A172 (cell line): ENCODE measurements at regions not wholly inside any gene's neighbourhood (a gene's known extent, or its start where the extent isn't known, plus 50 kb on each side); places are given as distances from the start of the nearest gene placed in this dataset.
"Not testable (repeated sequence)": the region's sequence is repeated elsewhere in the genome, so short reads cannot be mapped to it uniquely, and the experiment has no call there.

Source experiments
- DNase-seq: peaks from one replicate; pipeline ENCODE4 v3.0.0-alpha.2; 2015; ENCODE audit warnings: low spot score

DNA sequence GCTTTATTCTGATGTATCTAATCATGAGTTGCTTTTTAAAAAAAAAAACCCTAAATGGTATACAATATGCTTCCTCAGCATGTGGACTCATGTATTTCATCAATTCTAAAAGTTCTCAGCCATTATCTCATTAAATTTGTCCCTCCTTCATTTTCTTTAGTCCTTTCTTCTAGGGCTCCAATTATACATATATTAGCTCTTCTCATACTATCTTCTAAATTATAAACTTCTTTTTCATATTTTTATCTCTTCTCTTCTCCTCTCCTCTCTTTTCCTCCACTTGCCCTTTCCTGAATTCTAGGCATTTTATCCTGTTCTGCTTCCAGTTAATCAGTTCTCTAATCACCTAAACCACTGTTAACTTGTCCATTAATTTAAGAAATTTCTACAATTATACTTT, 55.0 kb upstream of the IL33 start:
- DNase-seq = no peak

DNA sequence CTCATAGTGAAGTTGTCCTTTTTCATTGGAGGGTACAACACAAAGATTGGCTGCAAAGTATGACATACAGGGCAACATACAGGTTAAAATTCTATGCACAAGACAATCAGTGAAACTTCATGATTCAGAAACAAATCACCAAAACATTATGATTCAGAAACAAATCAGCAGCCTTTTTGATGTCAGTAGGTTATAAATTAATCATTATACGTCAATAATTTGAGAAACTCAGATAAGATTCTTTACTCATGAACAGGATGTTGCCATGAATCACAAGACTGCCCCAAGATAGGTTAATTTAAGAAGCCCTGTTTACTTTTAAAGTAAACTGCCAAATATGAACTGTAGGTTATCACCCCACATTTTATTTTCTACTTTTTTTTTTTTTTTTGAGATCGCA, 62.2 kb upstream of the IL33 start:
- peak; percentile 25 for DNase-seq

DNA sequence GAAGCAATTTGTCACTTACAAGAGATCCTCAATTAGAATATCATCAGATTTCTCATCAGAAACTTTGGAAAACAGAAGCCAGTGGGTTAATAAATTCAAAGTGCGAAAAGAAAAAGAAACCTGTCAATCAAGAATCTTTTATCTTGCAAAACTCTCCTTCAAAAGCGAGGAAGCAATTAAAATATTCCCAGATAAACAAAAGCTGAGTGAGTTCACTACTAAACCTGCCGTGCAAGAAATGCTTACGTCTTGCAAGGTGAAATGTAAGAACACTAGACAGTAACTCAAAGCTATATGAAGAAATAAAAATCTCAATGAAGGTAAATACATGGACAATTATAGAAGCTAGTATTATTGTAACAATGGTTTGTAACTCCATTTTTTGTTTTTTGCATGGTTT, 62.8 kb upstream of the IL33 start:
- DNase-seq = no peak

DNA sequence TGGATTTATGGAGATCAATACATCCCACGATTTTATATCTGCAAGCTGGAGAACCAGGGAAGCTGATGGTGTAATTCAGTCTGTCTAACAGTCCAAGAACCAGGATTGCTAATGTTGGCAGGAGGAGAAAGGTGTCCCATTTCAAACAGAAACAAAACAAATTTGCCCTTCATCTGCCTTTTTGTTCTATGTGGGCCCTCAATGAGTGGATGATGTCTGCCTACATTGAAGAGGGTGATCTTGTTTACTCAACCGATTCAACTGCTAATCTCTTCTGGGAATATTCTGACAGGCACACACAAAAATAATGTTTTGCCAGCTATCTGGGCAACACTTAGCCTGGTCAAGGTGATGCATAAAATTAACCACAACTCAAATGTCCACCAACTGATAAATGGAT, 65.1 kb upstream of the IL33 start:
- DNase-seq = no peak

DNA sequence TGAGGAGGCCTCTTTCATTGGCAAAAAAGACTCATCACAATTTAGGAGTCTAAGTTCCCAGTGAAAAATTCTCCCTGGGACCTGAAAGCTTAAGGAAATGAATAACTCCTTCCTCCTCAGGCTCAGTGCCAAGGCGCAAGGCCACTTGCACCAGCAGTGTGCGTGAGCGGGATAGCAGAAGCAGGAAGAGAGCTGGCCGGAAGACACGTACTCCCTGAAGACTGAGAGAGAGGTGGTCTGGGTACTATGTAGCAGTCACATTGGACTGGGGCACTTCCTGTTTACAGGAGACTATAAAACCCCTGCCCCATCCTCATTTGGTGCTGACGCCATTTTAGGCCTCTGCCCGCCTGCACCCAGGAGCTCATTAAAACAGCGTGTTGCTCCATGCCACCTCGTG, 66.3 kb upstream of the IL33 start:
- DNase-seq = no peak

DNA sequence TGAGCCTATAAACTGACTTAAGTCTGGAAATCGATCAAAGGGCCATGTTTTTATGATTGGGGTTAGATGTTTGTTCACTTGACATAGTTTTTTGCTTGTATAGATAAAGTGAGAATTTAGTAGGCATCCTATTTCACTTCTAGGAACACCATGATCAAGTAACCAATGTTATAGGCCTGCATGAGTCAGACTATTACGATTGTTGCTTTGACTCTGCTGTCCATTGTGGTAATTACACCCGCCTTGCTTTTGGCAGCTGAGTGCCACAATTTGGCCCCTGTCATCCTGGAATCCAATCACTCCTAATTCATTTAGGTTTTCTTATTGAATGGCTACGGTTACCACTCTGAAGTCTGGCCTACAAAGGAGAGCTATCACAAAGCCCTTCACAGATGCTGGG, 67.8 kb upstream of the IL33 start:
- no peak for DNase-seq

DNA sequence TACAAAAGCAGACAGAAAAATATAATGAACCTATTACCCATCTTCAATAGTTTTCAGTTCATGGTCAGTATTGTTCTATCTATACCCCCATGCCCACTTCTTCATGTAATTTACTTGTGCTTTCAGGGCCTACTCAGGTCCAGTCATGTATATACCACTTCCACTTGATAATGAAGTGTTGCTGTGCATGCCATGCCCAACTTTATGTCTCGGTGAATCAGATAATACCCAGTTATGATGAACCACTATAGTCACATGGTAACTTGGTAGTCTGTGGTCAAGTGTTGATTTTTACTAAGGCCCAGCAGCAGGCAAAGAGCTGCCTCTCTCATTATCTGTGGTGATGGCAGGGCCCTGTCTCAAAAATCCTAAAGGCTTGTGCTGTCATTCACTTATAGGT, 70.7 kb upstream of the IL33 start:
- no peak for DNase-seq

DNA sequence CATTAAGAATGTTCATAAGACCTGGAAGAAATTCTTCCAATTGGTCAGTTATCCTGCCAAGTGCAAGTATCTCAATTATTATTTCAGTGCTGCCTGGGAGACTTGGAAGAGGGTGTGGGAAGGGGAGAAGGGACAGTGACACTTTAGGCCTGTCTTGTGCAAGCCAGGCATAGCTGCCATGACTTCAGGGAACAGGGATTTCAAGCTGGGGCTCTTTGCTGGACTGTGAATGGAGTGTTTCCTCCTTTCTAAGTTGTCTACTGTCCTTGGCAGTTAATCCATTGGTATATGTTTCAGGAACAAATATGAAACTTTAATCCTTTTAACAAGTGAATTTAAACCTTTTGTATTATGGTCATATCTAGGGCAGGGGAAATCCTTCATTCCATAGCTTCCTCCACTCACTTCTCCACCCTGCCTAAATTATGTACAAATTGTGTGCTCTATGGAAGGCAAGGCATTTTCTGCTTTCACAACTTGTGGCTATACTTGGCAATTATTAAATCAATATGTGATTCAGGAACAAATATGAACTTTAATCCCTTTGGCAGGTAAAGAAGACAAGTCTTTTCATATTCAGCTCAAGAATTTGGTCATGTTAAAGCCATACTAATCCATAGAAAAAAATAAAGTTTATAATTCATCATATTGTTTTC, 72.7 kb upstream of the IL33 start:
- DNase-seq = no peak

DNA sequence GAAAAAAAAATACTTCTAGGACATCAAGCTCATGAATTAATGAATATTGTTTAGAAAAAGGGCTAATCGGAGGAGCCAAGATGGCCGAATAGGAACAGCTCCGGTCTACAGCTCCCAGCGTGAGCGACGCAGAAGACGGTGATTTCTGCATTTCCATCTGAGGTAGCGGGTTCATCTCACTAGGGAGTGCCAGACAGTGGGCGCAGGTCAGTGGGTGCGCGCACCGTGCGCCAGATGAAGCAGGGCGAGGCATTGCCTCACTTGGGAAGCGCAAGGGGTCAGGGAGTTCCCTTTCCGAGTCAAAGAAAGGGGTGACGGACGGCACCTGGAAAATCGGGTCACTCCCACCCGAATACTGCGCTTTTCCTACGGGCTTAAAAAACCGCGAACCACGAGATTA, 79.8 kb upstream of the IL33 start:
- not testable (repeated sequence) for DNase-seq

DNA sequence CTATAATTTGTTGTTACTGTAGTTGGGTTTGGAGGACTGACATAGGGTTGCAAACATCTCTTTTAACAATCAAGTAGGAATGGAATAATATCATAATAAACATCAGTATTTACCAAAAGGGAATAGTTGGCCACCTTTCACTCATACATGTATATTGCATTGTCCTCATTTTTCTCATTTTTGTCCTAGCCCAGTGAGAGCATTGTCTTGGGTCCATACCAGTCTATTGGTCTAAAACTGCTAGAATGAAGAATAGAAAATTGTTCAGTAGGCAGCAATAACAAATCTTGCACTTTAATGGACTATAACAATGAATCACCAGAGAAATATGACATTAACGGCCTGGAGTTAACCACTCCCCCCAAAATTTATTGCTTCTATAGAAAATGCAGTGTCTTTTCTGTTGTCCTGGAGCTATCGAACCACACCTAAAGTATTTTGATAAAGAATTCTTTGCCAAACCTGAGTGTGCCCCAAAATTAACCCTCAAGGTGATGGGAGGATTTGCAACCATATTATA, 80.9 kb upstream of the IL33 start:
- peak; percentile 10 for DNase-seq

DNA sequence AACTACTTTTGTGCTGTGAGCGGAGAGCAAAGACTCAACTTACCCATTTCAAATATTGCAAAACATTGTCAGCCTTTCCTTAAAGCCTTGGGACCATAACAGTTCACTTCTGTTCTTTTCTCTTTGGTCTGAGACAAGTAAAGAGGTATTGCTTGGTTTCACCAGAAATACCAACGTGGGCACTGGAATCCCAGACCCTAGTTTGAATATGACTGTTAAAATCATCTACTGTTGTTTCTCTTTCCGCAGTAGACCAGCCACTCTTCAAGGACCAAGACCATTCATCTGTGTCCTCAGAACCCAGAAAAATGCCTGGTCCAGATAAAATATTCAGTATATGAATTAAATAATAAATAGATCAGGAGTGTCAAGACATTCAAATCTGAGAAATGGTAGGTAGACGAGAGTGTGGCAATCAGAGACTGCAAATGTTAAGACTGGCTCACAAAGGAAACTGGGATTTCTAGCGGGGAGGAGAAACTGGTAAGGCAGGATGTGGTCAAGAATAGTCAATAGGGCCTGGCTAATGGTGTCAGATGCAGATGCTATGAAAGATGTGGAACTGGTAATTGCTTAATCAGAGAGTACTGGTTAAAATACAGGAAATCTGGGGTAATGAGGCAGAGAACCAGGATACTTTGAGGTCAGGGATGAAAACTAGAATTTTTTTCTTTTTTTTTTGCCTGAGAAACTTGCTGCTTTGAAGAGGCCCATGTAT, 82.1 kb upstream of the IL33 start:
- DNase-seq = peak; percentile 28

DNA sequence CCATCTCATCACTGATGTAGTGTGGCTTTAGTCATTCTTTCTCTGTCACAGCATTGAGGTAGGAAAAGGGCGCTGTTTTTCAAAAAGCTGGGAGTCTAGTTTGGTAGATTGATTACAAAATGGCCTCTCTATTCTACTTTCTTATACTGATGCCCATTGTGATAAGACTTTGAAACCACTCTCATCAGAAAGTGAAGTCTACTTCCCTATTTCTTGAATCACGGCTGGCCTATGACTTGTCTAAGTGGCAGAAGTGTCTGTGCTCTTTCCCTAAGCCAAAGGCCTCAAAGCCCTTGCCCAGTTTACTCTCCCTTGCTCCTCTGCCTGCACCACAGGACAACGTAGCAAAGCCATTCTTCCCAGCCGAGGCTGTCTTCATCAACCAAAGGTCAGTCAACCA, 83.0 kb upstream of the IL33 start:
- no peak for DNase-seq

DNA sequence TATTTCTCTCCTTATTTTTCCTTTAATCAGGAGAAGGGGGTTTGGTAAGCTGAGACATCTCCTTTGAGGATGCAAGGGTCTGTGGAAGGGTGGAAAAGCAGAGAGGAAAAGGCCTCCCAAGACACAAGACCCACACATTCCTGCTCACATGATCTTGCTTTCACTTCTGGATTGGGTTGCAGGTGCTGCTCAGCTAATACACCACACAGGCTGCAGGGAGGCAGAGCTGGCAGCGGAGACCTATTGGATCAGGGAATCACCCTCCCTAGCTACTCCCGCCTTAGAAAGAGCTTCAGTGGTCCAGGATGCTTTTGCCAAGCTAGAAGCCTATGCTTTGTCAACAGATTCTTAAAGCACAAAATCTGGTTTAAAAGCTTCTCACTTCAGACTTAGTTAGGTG, 87.6 kb upstream of the IL33 start:
- no peak for DNase-seq

DNA sequence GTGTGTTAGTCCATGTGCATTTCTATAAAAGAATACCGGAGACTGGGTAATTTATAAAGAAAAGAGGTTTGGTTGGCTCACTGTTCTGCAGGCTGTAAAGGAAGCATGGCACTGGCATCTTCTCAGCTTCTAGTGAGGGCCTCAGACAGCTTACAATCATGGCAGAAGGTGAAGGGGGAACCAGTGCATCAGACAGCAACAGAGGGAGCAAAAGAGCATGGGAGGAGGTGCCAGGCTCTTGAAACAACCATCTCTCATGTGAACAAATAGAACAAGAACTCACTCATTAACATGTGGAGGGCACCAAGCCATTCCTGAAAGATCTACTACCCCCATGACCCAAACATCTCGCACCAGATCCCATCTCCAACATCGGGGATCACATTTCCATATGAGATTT, 89.2 kb upstream of the IL33 start:
- no peak for DNase-seq

DNA sequence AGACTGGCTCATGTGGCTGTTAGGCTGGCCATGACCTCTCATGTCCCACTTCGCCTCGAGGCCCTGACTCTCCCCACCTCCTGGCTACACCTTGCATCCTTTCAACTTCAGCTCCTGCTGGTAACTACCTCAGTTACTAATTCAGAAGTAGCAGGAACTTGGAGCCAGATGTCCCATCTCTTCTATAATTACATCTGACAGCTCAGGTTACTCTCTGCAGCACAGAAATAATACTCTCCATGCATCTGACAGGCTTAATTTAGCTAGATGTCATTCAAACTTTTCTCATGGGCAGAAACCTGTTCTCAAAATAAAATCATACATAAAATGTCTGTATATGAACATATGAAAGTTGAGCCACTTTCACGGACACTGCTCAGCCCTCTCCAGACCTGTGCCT, 92.2 kb upstream of the IL33 start:
- DNase-seq = no peak

DNA sequence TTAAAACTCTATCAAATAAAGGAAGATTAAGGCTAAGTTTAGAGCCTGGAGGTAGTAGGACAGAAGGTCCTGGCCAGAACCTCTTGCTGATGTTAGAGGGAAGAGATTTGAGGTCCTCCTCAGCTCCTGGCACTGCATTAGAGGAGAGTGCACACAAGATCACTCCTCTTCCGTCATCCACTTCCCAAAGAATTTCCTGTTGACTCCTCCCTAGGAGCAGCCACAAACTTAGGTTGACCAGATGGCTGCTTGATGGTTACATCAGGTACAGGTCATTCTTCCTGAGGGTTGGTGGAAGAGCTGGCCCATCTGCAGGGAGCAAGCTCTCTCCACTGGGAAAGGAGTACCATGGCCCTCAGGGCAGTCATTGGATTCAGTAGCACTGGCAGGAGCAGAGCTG, 93.9 kb upstream of the IL33 start:
- DNase-seq = no peak

DNA sequence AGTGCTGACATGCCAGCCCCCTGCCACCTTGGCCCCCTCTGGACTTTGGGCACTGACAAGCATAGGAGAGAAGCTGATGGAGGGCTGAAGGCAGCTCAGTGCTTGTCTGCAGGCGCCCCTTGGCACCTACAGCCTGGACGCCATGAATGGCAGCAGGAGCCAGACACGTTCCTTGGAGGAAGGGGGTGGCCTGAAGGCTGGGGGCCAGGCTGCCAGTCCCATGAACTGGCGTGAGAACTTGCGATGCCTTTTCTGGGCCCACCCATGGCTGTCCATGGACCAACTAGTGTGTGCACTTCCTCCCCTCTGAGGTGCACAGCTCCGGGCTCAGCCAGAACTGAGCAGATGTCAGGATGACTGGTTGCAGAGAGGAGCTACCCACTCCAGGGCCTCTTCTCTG, 99.0 kb upstream of the RANBP6 start:
- DNase-seq = no peak

DNA sequence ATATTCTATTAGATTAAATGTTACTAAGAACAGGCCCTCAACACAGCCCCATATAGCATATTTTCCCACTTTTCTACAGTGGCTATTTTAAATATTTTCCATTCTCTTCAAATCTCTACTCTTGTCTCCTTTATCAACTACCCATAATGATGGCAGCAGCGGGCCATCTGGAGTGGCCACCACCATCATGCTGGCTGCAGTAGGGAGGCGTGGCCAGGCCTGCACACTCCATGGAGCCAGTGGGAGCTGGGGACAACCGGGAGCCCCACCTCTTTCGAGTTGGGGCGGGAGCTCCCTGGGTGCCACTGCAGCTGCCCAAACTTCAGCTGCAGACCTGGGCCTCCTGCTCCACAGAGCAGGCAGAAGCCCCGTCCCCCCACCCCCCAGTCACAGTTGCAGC, 98.4 kb upstream of the RANBP6 start:
- no peak for DNase-seq

DNA sequence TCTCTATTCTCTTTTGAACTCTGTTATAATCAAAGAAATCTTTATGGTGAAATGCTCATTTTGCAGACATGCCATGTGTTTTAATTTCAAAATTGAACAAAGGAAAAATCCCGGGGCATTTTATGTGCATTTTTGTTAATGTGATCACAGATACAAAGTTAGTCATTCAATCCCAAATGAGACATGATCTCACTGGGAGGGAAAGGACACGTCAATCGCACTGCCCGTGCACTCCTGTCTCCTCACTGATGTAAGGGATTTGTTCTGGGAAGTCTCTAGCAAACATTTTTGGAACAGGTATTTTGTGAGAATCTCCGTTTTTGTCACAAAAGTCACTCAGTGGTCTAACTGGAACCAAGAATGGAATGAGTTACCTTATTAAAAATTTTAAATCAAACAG, 97.9 kb upstream of the RANBP6 start:
- DNase-seq = no peak

DNA sequence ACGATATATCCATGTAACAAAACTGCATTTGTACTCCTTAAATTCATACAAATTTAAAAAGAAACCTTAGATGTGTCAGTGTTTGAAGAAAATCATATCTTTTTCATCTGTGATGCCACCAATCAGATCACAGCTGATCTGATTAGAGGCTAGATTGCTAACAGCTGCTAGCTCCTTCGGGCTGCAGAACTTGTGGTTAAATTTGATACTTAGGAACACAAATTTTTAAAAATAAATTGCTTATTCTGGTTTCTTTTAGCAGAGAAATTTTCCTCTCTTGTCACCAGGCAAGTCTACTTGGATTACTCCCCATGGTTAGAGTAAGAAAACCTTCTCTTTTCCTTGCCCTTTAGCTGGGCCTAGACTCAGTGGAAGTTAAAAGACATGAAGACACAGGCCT, 94.6 kb upstream of the RANBP6 start:
- DNase-seq = no peak

DNA sequence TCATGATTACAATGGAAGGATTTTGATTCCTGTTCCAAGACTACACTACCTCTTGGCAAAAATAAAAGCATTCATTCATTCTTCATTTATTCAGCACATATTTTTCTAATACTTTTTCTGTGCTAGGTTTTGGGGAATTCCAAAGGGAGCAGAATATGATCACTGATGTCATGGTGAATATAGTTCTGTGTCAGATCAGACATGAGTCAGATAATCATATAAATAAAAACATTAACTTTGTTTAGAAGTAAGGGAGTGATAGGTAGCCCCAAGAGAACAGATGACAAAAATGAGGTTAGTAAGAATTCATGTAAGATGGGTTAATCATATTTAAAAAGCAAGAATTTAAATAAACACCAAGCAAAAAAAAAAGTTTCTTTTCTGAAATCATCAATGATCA, 94.1 kb upstream of the RANBP6 start:
- no peak for DNase-seq

DNA sequence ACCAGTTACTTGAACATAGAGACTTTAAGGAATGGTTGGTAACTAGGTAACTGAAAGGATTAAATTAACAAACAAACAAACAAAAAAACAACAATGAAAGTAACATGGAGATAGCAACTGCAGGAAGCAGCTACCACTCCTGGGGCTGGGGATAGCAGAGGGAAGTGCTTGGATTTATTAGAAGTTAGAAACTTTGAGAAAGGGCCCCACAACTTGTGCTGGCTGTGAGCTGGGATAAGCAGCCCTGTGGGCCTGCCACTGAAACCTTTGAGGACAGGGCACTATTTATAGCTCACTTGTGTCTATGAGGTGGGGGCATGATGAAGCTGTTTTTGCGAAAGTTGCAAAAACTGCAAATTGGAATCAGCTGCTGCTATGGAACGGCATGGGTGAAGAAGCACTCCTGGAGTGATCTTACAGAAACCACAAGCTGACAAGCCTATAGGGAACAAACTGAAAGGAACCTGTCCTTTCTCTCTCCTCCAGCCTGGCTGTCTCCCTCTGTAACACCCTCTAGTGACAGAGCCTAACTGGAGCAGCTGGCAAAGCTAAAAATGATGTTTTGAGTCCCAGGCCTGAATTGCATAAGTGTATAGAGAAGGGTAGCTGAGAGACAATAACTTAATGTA, 91.4 kb upstream of the RANBP6 start:
- peak; percentile 53 for DNase-seq

DNA sequence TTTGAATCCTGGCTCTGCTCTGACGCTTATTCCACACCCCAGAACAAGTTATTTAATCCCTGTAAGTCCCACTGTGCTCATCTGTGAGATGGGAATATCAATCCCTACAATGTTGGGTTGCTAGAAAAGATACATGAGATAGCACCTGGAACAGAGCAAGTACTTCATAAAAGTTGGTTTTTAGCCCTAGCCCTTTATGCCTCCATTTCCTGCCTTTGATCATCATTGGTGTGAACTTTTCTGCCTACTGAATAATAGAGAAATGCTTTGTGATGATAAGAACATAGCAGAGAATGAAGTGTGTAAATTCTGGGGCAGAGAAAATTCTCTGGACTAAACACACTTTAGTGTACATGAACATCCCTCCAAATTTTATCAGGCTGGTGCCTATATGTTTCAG, 90.3 kb upstream of the RANBP6 start:
- no peak for DNase-seq
